Psoas muscle (tissue), 7 donors: ENCODE measurements at regions not wholly inside any gene's neighbourhood (a gene's known extent, or its start where the extent isn't known, plus 50 kb on each side); places are given as distances from the start of the nearest gene placed in this dataset.

Experiments
- ATAC-seq, 4 donors: fragments of 200-7000 bp; cut with Tn5 transposase; one replicate each; pipeline ENCODE4 v1.9.1; 2020; ENCODE audit warnings: moderate library complexity in 3 of 4, mild to moderate bottlenecking in 2 of 4
- DNase-seq, 2 donors: peaks; one replicate each; pipeline ENCODE4 v3.0.0-alpha.2; 2020
- H3K27ac ChIP-seq: fragments of 200-600 bp; one replicate; pipeline ENCODE4 v1.8.0; 2022
- H3K27me3 ChIP-seq, 3 donors: fragments of 200-600 bp in 1 of 3; one replicate each; pipeline versions ENCODE4 v1.6.1 to v1.8.0; 2013 to 2022; ENCODE audit warnings: low read length in 2 of 3, mild to moderate bottlenecking in 2 of 3, moderate library complexity in 1 of 3; ENCODE audit not compliant: insufficient read depth in 3 of 3
- H3K36me3 ChIP-seq, 2 donors: fragments of 200-600 bp in 1 of 2; one replicate each; pipeline versions ENCODE4 v1.6.1 to v1.8.0; 2013 to 2022; ENCODE audit warnings: low read depth in 1 of 2, mild to moderate bottlenecking in 1 of 2, moderate library complexity in 1 of 2; ENCODE audit not compliant: insufficient read depth in 1 of 2
- H3K4me1 ChIP-seq: fragments of 200-600 bp; one replicate; pipeline ENCODE4 v1.8.0; 2022
- H3K4me3 ChIP-seq: fragments of 200-600 bp; one replicate; pipeline ENCODE4 v1.8.0; 2022; ENCODE audit warnings: mild to moderate bottlenecking
- H3K9me3 ChIP-seq: fragments of 200-600 bp; one replicate; pipeline ENCODE4 v1.8.0; 2022
- CTCF ChIP-seq: fragments of 200-600 bp; IDR thresholded peaks from one replicate; pipeline ENCODE4 v1.8.0; 2022; ENCODE audit warnings: antibody characterized with exemption
- WGBS, 3 donors: extraction: QIAGEN DNeasy Blood & Tissue Kit; methylation state at CpG; one replicate each; pipeline versions ENCODE4 v1.1.6 to v1.1.7; 2013; 5-methylcytosine and 5-hydroxymethylcytosine counted together
- intact Hi-C, 2 donors: fragments of 100-400 bp; cut with DNase I; formaldehyde crosslinking; loops; one replicate each; pipeline versions ENCODE4 v1.11.0 to v1.14.2; 2022
- donor health status: healthy with polysubstance abuse.
- donor health status: DM: no; HTN: no; CAD: no; lungs with moderate emphysema.
- donor health status: Bipolar disorder and iron deficiency.
- donor health status: healthy.
- donor health status: DM: yes; HTN: yes; CAD: no.
- donor health status: DM: no; HTN: no; CAD: no.
- donor health status: DM: yes; HTN: yes; CAD: no.

DNA sequence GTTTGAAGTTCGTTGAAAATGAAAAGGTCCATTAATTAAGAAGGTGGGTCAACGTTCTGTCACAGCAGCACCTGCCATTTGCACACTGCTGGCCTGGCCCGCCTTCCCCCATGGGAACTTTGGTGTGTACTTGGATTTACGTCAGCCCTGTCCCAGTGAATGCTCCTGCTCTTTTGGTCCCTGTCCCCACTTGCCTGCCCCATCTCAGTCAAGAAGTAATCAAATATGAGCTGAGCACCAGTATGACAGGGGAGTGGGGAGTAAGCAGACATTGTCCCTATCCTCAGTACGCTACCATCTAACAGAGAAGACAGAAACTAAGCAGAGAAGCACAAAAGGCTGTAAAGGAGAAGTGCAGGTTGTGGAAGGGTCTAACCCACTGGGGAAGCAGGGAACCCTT lies 65.1 kb downstream of the SLC4A3 start:
- Histone ChIP-seq H3K4me1 (peaks cover 11% of the 10 kb centered on the region), H3K9me3 (no peaks in the 10 kb centered on the region), H3K27ac (no peak overlapping the region), H3K4me3 (no peak overlapping the region), H3K36me3 (no peaks in the 10 kb centered on the region), H3K27me3 (no peaks in the 10 kb centered on the region)
- ATAC-seq, result no peak
- no peak for DNase-seq
- WGBS, 3 donors, result 78 to 84% (median 83%) methylated on average over 5 of the region's 5 CpGs
- no peak for TF ChIP-seq CTCF
- intact Hi-C loops, result no loop called here

- intact Hi-C loops, result no loop called here
- WGBS, 3 donors, result 49 to 65% (median 50%) methylated on average over 3 of the region's 3 CpGs
- Histone ChIP-seq H3K4me3 (no peak overlapping the region), H3K27me3 (no peaks in the 10 kb centered on the region), H3K9me3 (no peaks in the 10 kb centered on the region), H3K36me3 (no peaks in the 10 kb centered on the region), H3K4me1 (peaks cover 8% of the 10 kb centered on the region), H3K27ac (no peak overlapping the region)
- DNase-seq (no peak), ATAC-seq (no peak)
- TF ChIP-seq CTCF, result no peak
Measured at GRCh38 chr2:219695145-219695709, 67.8 kb downstream of the SLC4A3 start.

DNA sequence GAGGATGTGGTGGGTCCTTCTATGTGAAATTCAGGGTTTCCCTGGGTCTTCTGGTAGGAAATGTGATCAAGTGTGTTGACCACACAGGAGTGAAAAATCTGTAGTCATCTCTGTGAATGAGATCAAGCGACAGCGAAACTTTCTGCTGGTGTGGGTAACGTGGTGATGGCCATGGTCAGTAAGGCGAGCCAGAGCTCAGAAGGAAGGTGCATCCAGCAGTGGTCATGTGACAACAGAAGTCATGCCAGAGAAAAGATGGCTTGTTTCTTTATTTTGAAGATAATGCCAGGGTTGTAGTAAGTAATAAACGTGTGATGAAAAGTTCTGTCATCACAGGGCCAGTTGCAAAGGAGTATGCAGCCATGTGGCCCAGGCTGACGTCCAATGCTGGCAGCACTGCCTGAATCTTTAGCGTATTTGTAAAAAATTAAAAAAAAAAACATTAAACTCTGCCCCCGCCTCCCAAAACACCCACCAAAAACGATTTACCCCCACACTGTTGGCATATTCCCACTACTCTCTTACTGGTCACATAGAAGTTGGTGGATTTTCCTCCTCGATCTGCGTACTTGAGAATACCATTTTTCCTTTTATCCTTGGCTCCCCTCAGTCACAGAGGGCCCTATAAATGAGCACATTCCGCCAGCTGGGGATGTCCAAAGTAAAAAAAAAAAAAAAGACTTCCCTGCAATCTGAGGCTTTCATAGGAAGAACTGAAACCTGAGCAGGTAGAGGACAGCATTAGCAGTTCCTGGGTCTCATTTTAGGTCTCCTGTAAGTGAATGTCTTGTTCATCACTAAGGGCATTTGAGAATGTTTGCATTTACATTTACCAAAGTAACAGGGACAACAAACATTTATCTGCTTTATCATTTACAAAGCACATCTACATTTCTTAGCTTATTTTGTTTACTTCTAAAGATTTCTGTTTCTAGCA lies 70.6 kb downstream of the SLC4A3 start:
- Histone ChIP-seq H3K9me3 (no peaks in the 10 kb centered on the region), H3K36me3 (no peaks in the 10 kb centered on the region), H3K27ac (no peak overlapping the region), H3K27me3 (no peaks in the 10 kb centered on the region), H3K4me3 (no peak overlapping the region), H3K4me1 (peaks cover 29% of the 10 kb centered on the region)
- peak in 1 of 2 donors; percentile 57 for DNase-seq
- 20 to 43% (median 27%) methylated on average over 12 of the region's 12 CpGs for WGBS, 3 donors
- TF ChIP-seq CTCF, result no peak
- intact Hi-C loops, result no loop called here
- ATAC-seq, result peak; percentile 45 to 76 (median 59)

DNA sequence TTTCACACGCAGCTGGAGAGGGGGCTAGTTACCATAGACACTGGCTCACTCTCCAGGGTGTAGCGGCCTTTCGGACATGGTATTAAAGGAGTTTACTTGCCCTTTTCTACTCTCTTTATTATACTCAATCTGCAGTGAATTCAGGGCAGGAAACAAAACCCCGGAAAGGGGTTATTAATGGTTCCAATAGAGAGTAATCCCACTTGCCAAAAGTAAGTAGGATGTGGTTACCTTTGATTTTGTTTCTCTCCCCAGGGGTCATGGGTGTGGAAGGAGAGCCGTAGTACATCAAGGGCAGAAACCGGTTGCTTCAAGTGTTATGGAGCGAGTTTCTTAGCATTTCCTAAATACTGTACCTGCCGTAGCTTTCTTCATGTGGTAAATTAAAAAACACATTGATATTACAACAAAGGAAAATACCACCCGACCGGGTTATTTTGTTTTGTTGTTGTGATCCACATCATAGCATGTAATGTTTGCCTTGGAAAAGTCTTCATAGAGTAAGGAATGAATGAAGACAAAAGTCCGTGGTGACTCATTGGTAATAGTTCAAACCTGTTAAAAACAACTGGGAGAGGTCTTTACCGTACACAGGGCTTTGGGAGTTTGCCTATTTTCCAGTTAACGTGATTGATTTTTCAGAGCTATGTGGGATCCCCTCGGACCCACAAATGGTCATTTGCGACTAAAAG lies 71.5 kb downstream of the SLC4A3 start:
- 69 to 82% (median 71%) methylated on average over 15 of the region's 15 CpGs for WGBS, 3 donors
- Histone ChIP-seq H3K27me3 (no peaks in the 10 kb centered on the region), H3K4me1 (peaks cover 37% of the 10 kb centered on the region), H3K27ac (no peak overlapping the region), H3K36me3 (no peaks in the 10 kb centered on the region), H3K9me3 (no peaks in the 10 kb centered on the region), H3K4me3 (no peak overlapping the region)
- no peak for DNase-seq
- ATAC-seq, result no peak
- no peak for TF ChIP-seq CTCF
- intact Hi-C loops, result no loop called here
